H1 (cell line): ENCODE measurements at regions not wholly inside any gene's neighbourhood (a gene's known extent, or its start where the extent isn't known, plus 50 kb on each side); places are given as distances from the start of the nearest gene placed in this dataset.

Experiments
- BACH1 ChIP-seq: IDR thresholded peaks from 2 replicates; pipeline ENCODE4 v1.6.1; 2012; ENCODE audit warnings: low read length, improper control_type of control experiment
- KDM4A ChIP-seq: IDR thresholded peaks from one replicate; pipeline ENCODE4 v1.7.1; 2012; ENCODE audit warnings: low read depth, mild to moderate bottlenecking, moderate library complexity, low read length, inconsistent platforms; ENCODE audit not compliant: severe bottlenecking
- KDM5A ChIP-seq: fragments of 200-600 bp; IDR thresholded peaks from 2 replicates; pipeline ENCODE4 v1.7.1; 2012; ENCODE audit warnings: mild to moderate bottlenecking, low read length, inconsistent platforms, mixed read lengths
- SUZ12 ChIP-seq: fragments of 200-600 bp; sonication (generic); IDR thresholded peaks from 2 replicates; pipeline ENCODE4 v1.6.1; 2012; ENCODE audit warnings: mild to moderate bottlenecking, inconsistent platforms, low read length, moderate library complexity, mixed read lengths
- TEAD4 ChIP-seq: IDR thresholded peaks from 2 replicates; pipeline ENCODE4 v1.6.1; 2012; ENCODE audit warnings: low read depth, low read length, inconsistent platforms, mixed read lengths

DNA sequence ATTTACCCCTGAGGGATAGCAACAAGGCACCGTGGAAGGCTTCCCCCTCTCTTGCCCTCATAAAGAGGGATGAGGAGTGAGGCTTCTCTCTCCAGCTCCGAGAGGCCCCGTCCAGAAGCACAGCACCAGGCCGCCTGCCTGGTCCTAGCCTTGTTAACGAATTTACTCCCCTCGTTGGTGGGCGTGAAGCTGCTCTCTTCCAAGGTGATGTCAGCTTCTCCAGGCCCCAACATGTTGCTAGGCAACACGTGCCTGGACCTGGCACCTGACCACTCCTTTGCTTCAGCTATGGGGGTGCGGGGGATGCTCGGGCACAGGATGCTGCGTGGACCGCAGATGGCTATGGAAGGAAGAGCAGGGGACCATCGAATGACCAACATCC, 135.2 kb upstream of the MGMT start (continued):
- no peak for TF ChIP-seq TEAD4
- TF ChIP-seq KDM5A, result no peak
- no peak for TF ChIP-seq SUZ12
- no peak for TF ChIP-seq KDM4A
- TF ChIP-seq BACH1, result no peak
